Hepatocyte (in vitro differentiated cells): ENCODE measurements at regions not wholly inside any gene's neighbourhood (a gene's known extent, or its start where the extent isn't known, plus 50 kb on each side); places are given as distances from the start of the nearest gene placed in this dataset.

Experiments used
- EZH2 ChIP-seq: fragments of 200-600 bp; sonication (generic); IDR thresholded peaks from 2 replicates; pipeline ENCODE4 v1.6.1; 2016; ENCODE audit warnings: antibody characterized with exemption, mild to moderate bottlenecking, borderline replicate concordance
- EZH2phosphoT487 ChIP-seq: fragments of 200-600 bp; sonication (generic); IDR thresholded peaks from one replicate; pipeline ENCODE4 v1.6.1; 2018; ENCODE audit warnings: antibody characterized with exemption, mild to moderate bottlenecking, low read depth, moderate library complexity; ENCODE audit not compliant: unreplicated experiment, severe bottlenecking
- TF ChIP-seq, protein P1 (sequence below): fragments of 200-600 bp; sonication (generic); IDR thresholded peaks from 2 replicates; pipeline ENCODE4 v1.5.1; 2016; ENCODE audit warnings: antibody characterized with exemption, mild to moderate bottlenecking; ENCODE audit not compliant: poor library complexity

DNA sequence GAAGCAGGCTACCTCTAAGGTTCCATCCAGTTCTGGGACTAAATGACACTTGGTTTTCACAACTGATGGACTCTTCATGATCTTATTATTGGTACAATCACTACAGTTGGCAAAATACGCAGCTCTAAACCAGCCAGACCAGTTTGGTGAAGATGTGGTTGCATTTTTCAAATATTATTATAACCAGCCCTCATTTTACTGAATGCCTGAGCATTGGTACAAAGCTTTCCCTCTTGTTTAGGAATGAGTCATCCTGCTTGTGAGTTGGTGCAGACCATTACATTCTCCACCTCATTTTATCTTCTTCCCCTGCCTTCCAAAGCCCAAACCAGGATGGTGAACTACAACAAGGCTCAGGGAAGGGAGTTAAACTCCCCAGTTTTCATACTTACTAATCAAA, 223.1 kb downstream of the KDR start:
- TF ChIP-seq EZH2: no peak
- TF ChIP-seq, protein P1, sequence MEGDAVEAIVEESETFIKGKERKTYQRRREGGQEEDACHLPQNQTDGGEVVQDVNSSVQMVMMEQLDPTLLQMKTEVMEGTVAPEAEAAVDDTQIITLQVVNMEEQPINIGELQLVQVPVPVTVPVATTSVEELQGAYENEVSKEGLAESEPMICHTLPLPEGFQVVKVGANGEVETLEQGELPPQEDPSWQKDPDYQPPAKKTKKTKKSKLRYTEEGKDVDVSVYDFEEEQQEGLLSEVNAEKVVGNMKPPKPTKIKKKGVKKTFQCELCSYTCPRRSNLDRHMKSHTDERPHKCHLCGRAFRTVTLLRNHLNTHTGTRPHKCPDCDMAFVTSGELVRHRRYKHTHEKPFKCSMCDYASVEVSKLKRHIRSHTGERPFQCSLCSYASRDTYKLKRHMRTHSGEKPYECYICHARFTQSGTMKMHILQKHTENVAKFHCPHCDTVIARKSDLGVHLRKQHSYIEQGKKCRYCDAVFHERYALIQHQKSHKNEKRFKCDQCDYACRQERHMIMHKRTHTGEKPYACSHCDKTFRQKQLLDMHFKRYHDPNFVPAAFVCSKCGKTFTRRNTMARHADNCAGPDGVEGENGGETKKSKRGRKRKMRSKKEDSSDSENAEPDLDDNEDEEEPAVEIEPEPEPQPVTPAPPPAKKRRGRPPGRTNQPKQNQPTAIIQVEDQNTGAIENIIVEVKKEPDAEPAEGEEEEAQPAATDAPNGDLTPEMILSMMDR: no peak
- no peak for TF ChIP-seq EZH2phosphoT487
